HG02798 (cell line): ENCODE measurements at regions not wholly inside any gene's neighbourhood (a gene's known extent, or its start where the extent isn't known, plus 50 kb on each side); places are given as distances from the start of the nearest gene placed in this dataset.
"Not testable (repeated sequence)": the region's sequence is repeated elsewhere in the genome, so short reads cannot be mapped to it uniquely, and the experiment has no call there.

Source experiments
- ATAC-seq: cut with Tn5 transposase; IDR thresholded peaks from one replicate; pipeline ENCODE4 v1.9.1; 2021; ENCODE audit warnings: mild to moderate bottlenecking; ENCODE audit not compliant: unreplicated experiment, poor library complexity

DNA sequence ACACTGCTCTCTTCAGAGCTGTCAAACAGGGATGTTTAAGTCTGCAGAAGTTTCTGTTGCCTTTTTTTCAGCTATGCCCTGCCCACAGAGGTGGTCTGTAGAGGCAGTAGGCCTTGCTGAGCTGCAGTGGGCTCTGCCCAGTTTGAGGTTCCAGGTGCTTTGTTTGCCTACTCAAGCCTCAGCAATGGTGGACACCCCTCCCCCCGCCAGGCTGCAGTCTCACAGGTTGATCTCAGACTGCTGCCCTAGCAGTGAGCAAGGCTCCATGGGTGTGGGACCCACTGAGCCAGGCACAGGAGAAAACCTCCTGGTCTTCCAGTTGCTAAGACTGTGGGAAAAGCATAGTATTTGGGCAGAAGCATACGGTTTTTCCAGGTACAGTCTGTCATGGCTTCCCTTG lies 338.8 kb upstream of the NDST4 start:
- ATAC-seq = not testable (repeated sequence)

GRCh38 chr4:115437739-115438138 lies 324.3 kb upstream of the NDST4 start:
- no peak for ATAC-seq

DNA sequence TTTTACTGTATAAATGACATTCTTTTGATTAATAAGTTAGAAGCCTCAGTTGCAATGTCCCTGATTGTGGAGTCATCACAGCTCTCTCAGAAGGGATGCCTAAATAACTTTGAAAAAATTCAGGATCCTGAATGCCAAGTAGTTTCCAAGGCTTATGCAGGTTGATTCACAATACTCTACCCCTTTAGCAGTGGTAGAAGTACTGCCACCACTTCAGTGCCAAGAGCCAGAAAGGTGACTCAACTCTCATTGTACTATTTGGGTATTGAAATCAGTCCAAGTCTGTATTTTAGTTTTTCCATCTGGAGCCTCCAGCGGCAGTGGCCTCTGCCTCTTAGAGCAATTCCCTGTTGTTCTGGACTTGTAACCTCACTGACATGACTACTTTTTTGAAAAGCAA lies 320.1 kb upstream of the NDST4 start:
- no peak for ATAC-seq

DNA sequence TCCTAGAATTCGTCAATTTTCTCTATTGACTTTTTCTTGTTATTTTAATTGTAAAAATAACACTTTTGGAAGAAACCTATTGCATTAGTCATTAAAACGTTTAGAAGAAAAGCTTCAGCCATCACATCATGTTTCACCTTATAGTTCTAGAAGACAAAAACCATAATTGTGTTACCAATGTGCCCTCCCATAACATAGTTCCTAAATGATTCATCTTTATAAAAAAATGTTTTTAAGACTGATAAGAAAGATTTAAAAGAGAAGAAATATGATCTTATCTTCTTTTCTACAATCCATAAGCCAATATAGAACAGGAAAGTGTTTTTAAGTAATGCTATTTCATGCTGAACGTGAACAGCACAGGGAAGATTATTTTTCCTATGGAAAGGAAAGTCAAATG lies 316.6 kb upstream of the NDST4 start:
- no peak for ATAC-seq

DNA sequence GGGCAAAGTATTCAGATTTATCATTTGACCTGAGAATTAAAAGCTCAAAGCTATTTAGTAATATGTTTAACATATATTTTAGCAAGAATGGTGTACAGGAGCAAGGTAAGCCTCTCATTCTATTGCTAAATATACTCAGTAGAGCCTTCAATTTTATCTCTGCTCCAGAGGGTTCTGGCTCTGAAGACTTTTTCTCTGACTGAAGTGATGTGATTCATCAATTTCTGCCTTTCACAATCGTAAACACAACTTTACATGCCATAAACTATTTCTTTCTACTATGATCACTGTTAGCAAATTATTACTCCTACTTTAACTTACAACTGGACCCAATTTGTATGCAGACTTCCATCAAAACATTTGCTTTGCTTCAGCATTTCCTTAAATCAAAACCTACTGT lies 315.0 kb upstream of the NDST4 start:
- no peak for ATAC-seq

GRCh38 chr4:115424852-115425251 lies 311.4 kb upstream of the NDST4 start:
- ATAC-seq = no peak

GRCh38 chr4:115418635-115419396 lies 305.4 kb upstream of the NDST4 start:
- no peak for ATAC-seq

GRCh38 chr4:115396034-115396433 lies 282.6 kb upstream of the NDST4 start:
- no peak for ATAC-seq

GRCh38 chr4:115376866-115377265 lies 263.4 kb upstream of the NDST4 start:
- ATAC-seq = no peak

DNA sequence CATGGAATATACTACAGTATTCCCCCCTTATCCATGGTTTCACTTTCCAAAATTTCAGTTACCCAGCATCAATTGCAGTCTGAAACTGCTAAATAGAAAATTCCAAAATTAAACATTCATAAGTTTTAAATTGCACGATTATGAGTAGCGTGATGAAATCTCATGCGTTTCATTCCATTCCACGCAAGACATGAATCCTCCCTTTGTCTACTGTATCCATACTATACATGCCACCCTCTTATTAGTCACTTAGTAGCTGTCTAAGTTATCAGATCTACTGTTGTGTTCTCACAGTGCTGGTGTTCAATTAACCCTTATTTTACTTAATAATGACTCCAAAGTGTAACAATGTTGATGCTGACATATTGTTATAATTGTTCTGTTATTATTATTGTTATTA lies 261.2 kb upstream of the NDST4 start:
- ATAC-seq = no peak

GRCh38 chr4:115370490-115370889 lies 257.1 kb upstream of the NDST4 start:
- ATAC-seq = no peak

- ATAC-seq = no peak
Observed at GRCh38 chr4:115370012-115370411, 256.6 kb upstream of the NDST4 start.

DNA sequence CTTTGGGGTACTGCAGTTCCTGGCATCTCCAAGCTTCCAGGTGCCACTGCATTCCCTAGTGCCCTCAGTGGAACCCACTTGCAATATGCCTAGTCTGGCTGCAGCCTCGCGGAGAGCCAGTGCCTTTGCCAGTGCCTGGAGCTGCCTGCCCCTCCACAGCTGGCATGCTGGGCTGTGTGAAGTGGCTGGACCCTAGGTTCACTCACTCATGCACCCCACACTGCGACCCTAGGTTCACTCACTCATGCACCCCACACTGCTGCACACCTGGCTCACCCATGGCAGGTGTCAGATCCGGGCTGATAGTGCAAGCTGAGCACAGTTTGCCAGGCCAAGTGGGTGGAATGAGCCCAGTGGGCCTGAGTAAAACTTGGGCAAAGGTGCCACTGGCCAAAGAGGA lies 253.0 kb upstream of the NDST4 start:
- no peak for ATAC-seq

DNA sequence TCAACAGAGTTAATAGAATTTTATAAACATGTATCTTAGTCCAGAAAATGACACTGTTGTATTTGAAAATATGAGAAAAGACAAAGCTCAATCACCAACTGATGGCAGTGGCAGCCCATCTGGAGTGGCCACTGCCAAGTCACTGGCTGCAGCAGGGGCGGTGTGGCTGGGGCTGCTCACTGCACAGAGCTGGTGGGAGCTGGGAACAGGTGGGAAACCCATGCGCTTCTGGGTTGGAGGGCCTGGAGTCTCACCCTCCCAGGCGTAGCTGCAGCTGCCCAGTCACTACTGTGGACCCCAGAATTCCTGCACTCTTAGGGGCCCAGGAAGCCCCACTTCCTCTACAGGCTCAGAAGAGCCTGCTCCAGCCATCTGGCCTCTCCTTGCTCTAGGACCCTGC lies 251.8 kb upstream of the NDST4 start:
- no peak for ATAC-seq

- no peak for ATAC-seq
Observed at GRCh38 chr4:115361781-115362180, 248.4 kb upstream of the NDST4 start.

DNA sequence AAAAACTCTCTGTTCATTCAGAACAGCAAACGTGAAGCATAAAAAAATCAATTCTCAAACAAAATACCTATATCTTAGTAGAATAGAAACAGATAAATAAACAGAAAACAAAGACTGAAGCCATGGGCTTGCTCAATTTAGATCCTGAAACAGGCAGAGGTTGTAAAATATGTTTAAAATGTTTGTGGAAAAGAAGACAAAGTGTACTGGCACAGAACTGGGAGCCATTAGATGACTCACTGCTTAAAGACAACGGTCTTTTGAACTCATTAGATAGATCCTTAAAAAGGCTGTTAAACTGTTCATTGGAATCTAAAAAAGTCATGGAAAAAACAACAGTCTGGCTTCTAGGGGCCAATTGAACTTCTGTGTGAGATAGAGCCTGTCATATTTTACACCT lies 247.0 kb upstream of the NDST4 start:
- ATAC-seq = no peak

- ATAC-seq = no peak
Observed at GRCh38 chr4:115357776-115358175, 244.4 kb upstream of the NDST4 start.

GRCh38 chr4:115356176-115356575 lies 242.8 kb upstream of the NDST4 start:
- no peak for ATAC-seq

- ATAC-seq = no peak
Observed at GRCh38 chr4:115355329-115355728, 241.9 kb upstream of the NDST4 start.

- ATAC-seq = no peak
Observed at GRCh38 chr4:115353370-115353769, 239.9 kb upstream of the NDST4 start.

- no peak for ATAC-seq
Observed at GRCh38 chr4:115343171-115343570, 229.8 kb upstream of the NDST4 start.

- ATAC-seq = peak; percentile 73
Observed at GRCh38 chr4:115334736-115335411, 221.5 kb upstream of the NDST4 start.
